SK-N-SH (cell line): ENCODE measurements at regions not wholly inside any gene's neighbourhood (a gene's known extent, or its start where the extent isn't known, plus 50 kb on each side); places are given as distances from the start of the nearest gene placed in this dataset.
A peak's percentile ranks its signal among the peaks of the same experiment; 100 is the strongest.
"Not testable (repeated sequence)": the region's sequence is repeated elsewhere in the genome, so short reads cannot be mapped to it uniquely, and the experiment has no call there.

Experiments used
- CTCF ChIA-PET: fragments of 300-600, 350-600 bp; formaldehyde crosslinking; extraction: SDS; loops from one replicate; lab custom pipeline; 2021; lab: Yijun Ruan, JAX
- POLR2A ChIA-PET: fragments of 350-600 bp; sonication (Branson Sonifier 250); formaldehyde crosslinking; extraction: SDS; loops from one replicate; lab custom pipeline; 2020; ENCODE audit warnings: antibody characterized with exemption, inconsistent platforms; lab: Yijun Ruan, JAX
- DNase-seq: peaks from one replicate; pipeline ENCODE4 v3.0.0; 2012
- H2AFZ ChIP-seq: fragments of 200-600 bp; sonication (generic); 2 replicates; pipeline ENCODE4 v1.8.1; 2016; ENCODE audit warnings: antibody characterized with exemption, mild to moderate bottlenecking, low read depth
- H3F3A ChIP-seq: fragments of 200-600 bp; sonication (generic); replicated peaks from 2 replicates; pipeline ENCODE3; 2016; ENCODE audit warnings: antibody characterized with exemption, mild to moderate bottlenecking; ENCODE audit not compliant: insufficient read depth
- H3K27ac ChIP-seq, 2 experiments: fragments of 200-500 bp in 1 of 2; fragments of 200-600 bp in 1 of 2; sonication (Bioruptor generic) in 1 of 2; sonication (generic), shearing (Covaris generic) in 1 of 2; 2 replicates each; pipeline versions ENCODE4 v1.5.1 to v1.6.1; 2014 to 2016; ENCODE audit warnings: low read depth in 2 of 2, inconsistent platforms in 1 of 2, low read length in 1 of 2, mild to moderate bottlenecking in 1 of 2, mixed read lengths in 1 of 2
- H3K27me3 ChIP-seq: fragments of 200-600 bp; sonication (generic), shearing (Covaris generic); 2 replicates; pipeline ENCODE4 v1.6.1; 2016; ENCODE audit warnings: mixed run types; ENCODE audit not compliant: insufficient read depth
- H3K36me3 ChIP-seq, 2 experiments: fragments of 200-500 bp in 1 of 2; fragments of 200-600 bp in 1 of 2; sonication (Bioruptor generic) in 1 of 2; sonication (generic) in 1 of 2; replicated peaks in 1 of 2; 2 replicates each; pipeline versions ENCODE3 to v1.5.1; 2014 to 2016; ENCODE audit warnings: low read length in 1 of 2, mild to moderate bottlenecking in 1 of 2; ENCODE audit not compliant: insufficient read depth in 2 of 2, control insufficient read depth in 1 of 2
- H3K4me1 ChIP-seq, 2 experiments: fragments of 200-500 bp in 1 of 2; fragments of 200-600 bp in 1 of 2; sonication (Bioruptor generic) in 1 of 2; sonication (generic), shearing (Covaris generic) in 1 of 2; 2 replicates each; pipeline versions ENCODE4 v1.5.1 to v1.6.1; 2014 to 2016; ENCODE audit warnings: low read depth in 1 of 2, low read length in 1 of 2, mixed run types in 1 of 2; ENCODE audit not compliant: insufficient read depth in 2 of 2, control insufficient read depth in 1 of 2
- H3K4me2 ChIP-seq: fragments of 200-600 bp; sonication (generic), shearing (Covaris generic); 2 replicates; pipeline ENCODE4 v1.6.1; 2017; ENCODE audit warnings: mixed run types
- H3K4me3 ChIP-seq, 2 experiments: fragments of 200-500 bp in 1 of 2; fragments of 200-600 bp in 1 of 2; sonication (Bioruptor generic) in 1 of 2; sonication (generic), shearing (Covaris generic) in 1 of 2; 2 replicates each; pipeline versions ENCODE4 v1.5.1 to v1.8.1; 2014 to 2016; ENCODE audit warnings: low read depth in 2 of 2, inconsistent platforms in 1 of 2, low read length in 1 of 2, mild to moderate bottlenecking in 1 of 2, mixed read lengths in 1 of 2, moderate library complexity in 1 of 2
- H3K79me2 ChIP-seq: fragments of 200-600 bp; sonication (generic); 2 replicates; pipeline ENCODE4 v1.8.1; 2017; ENCODE audit warnings: mild to moderate bottlenecking; ENCODE audit not compliant: insufficient read depth
- H3K9ac ChIP-seq: fragments of 200-600 bp; sonication (generic); 2 replicates; pipeline ENCODE4 v1.6.1; 2017; ENCODE audit warnings: mixed run types
- H3K9me2 ChIP-seq: fragments of 200-600 bp; sonication (generic); 2 replicates; pipeline ENCODE4 v1.6.1; 2017; ENCODE audit warnings: mixed run types
- H3K9me3 ChIP-seq: fragments of 200-600 bp; sonication (generic); 2 replicates; pipeline ENCODE4 v1.6.1; 2017; ENCODE audit warnings: mixed run types, mild to moderate bottlenecking, moderate library complexity
- H4K20me1 ChIP-seq: fragments of 200-600 bp; sonication (generic); 2 replicates; pipeline ENCODE4 v1.6.1; 2017; ENCODE audit warnings: mild to moderate bottlenecking, mixed run types; ENCODE audit not compliant: insufficient read depth
- FOSL2 ChIP-seq: IDR thresholded peaks from 2 replicates; pipeline ENCODE4 v1.4.0; 2012; ENCODE audit warnings: low read depth, mild to moderate bottlenecking, moderate library complexity, borderline replicate concordance
- JUND ChIP-seq: IDR thresholded peaks from 2 replicates; pipeline ENCODE4 v1.4.0; 2012
- MEF2A ChIP-seq: IDR thresholded peaks from 2 replicates; pipeline ENCODE4 v1.4.0; 2012; ENCODE audit warnings: low read depth, borderline replicate concordance
- RXRA ChIP-seq: IDR thresholded peaks from 2 replicates; pipeline ENCODE4 v1.4.0; 2012; ENCODE audit warnings: low read depth, mild to moderate bottlenecking, borderline replicate concordance
- TCF12 ChIP-seq: IDR thresholded peaks from 2 replicates; pipeline ENCODE4 v1.4.0; 2012
- WGBS: methylation state at CpG from one replicate; pipeline ENCODE4 v1.1.6; 2017; ENCODE audit warnings: low lambda C conversion rate; 5-methylcytosine and 5-hydroxymethylcytosine counted together
- TF ChIP-seq, protein P1 (sequence below): IDR thresholded peaks from 2 replicates; pipeline ENCODE4 v1.4.0; 2012; ENCODE audit warnings: low read depth

- H3K36me3 ChIP-seq, H3K79me2 ChIP-seq, H4K20me1 ChIP-seq, H3K9me2 ChIP-seq, H2AFZ ChIP-seq, H3K27me3 ChIP-seq, CTCF ChIA-PET, DNase-seq, H3K9me3 ChIP-seq, POLR2A ChIA-PET: not testable (repeated sequence)
- TF ChIP-seq TCF12 (peak; percentile 66), RXRA (peak; percentile 47; the same call in 1 of the 2 replicates), MEF2A (peak; percentile 69), JUND (peak; percentile 40; the same call in 1 of the 2 replicates), FOSL2 (peak; percentile 59)
- TF ChIP-seq, protein P1, sequence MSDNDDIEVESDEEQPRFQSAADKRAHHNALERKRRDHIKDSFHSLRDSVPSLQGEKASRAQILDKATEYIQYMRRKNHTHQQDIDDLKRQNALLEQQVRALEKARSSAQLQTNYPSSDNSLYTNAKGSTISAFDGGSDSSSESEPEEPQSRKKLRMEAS, result 0 out of 2 replicates have a peak, but pooled peaks have one; percentile 33
- Histone ChIP-seq H3K9ac (peak overlapping the region; percentile 79), H3K4me1 (peaks cover 21 to 26% of the 10 kb centered on the region in 2 experiments; a peak in 3 of 4 replicates), H3F3A (peaks cover 47% of the 10 kb centered on the region), H3K4me3 (peak overlapping the region in 1 of 2 experiments; percentile 30; a peak in 1 of 4 replicates), H3K4me2 (peak overlapping the region; percentile 71), H3K27ac (peak overlapping the region; percentile 72 to 99)
- WGBS, result 10% methylated on average over 5 of the region's 19 CpGs
Observed at GRCh38 chr16:29271721-29272675, 134.5 kb downstream of the NPIPB11 start.

GRCh38 chr16:29270923-29271322, 135.6 kb downstream of the NPIPB11 start:
- H3K79me2 ChIP-seq, CTCF ChIA-PET, H3K4me2 ChIP-seq, H3K36me3 ChIP-seq, H3K27me3 ChIP-seq, H3K4me3 ChIP-seq, H3K9me2 ChIP-seq, POLR2A ChIA-PET, H2AFZ ChIP-seq, DNase-seq, H3K9me3 ChIP-seq, H4K20me1 ChIP-seq: not testable (repeated sequence)
- Histone ChIP-seq H3F3A (peaks cover 47% of the 10 kb centered on the region), H3K9ac (peak overlapping the region; percentile 79; the same call in 1 of the 2 replicates), H3K4me1 (peaks cover 24 to 28% of the 10 kb centered on the region in 2 experiments; a peak in 3 of 4 replicates), H3K27ac (peak overlapping the region in 1 of 2 experiments; percentile 99; a peak in 2 of 4 replicates)

DNA sequence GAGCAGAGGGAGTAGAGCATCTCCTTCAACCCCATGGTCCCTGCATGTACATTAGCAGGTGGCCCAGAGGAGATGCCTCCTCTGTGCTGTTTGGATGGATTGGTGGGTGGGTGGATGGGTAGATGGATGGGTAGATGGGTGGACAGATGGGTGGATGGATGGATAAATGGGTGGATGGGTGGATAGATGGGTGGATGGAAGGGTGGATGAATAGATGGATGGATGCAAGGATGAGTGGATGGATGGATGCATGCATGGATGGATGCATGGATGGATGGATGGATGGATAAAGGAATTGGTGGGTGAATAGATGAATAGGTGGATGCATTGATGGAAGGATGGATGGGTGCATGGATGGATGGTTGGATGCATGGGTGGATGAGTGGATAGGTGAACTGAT, 136.5 kb downstream of the NPIPB11 start:
- peaks cover 26 to 29% of the 10 kb centered on the region in 2 experiments; a peak in 3 of 4 replicates for H3K4me1 ChIP-seq
- H4K20me1 ChIP-seq, CTCF ChIA-PET, H3K36me3 ChIP-seq, H3K9me3 ChIP-seq, H3K9me2 ChIP-seq, H2AFZ ChIP-seq, H3K4me3 ChIP-seq, DNase-seq, POLR2A ChIA-PET, H3K27me3 ChIP-seq, H3K79me2 ChIP-seq: not testable (repeated sequence)
- 0 out of 2 replicates have a peak overlapping the region, but pooled peaks have one; percentile 9 for H3K4me2 ChIP-seq
- H3K9ac ChIP-seq, result peak overlapping the region; percentile 82
- peaks cover 47% of the 10 kb centered on the region for H3F3A ChIP-seq
- H3K27ac ChIP-seq, result peak overlapping the region in 1 of 2 experiments; percentile 100; a peak in 2 of 4 replicates
